GM12878 (cell line): ENCODE measurements at regions not wholly inside any gene's neighbourhood (a gene's known extent, or its start where the extent isn't known, plus 50 kb on each side); places are given as distances from the start of the nearest gene placed in this dataset.

ENCODE experiments used
- ATAC-seq: fragments of 200-7000 bp; cut with Tn5 transposase; 3 replicates; pipeline ENCODE4 v1.9.1; 2020; ENCODE audit warnings: mild to moderate bottlenecking, moderate library complexity
- BruUV-seq: library from RNA; stranded (reverse); fragments of 400-500 nt; replicated peaks from 2 replicates; lab custom pipeline; 2021; lab: Mats Ljungman, UMichigan
- CTCF ChIA-PET: fragments of 300-600 bp; sonication (Branson Sonifier 250); formaldehyde crosslinking; extraction: SDS; loops from one replicate; lab custom pipeline; 2021; ENCODE audit warnings: inconsistent platforms; lab: Yijun Ruan, JAX
- POLR2A ChIA-PET: fragments of 350-600 bp; formaldehyde crosslinking; extraction: SDS; loops from one replicate; lab custom pipeline; 2021; ENCODE audit warnings: inconsistent platforms; lab: Charles Lee
- RAD21 ChIA-PET: fragments of 300-600 bp; sonication (Branson Sonifier 250); formaldehyde crosslinking; loops from one replicate; lab custom pipeline; 2023; ENCODE audit warnings: antibody characterized with exemption; ENCODE audit not compliant: unreplicated experiment; lab: Charles Lee
- SMC1A ChIA-PET: fragments of 300-600 bp; sonication (Branson Sonifier 250); formaldehyde crosslinking; loops from one replicate; lab custom pipeline; 2023; ENCODE audit not compliant: unreplicated experiment, uncharacterized antibody; lab: Charles Lee
- DNase-seq: peaks from one replicate; pipeline ENCODE4 v3.0.0-alpha.2; 2011; ENCODE audit warnings: low read depth, low spot score
- FAIRE-seq: peaks from 3 replicates; lab custom pipeline; 2011; peaks lifted over from hg19 to GRCh38; lab: Jason Lieb, UNC
- H2AFZ ChIP-seq: 2 replicates; pipeline ENCODE4 v1.6.0; 2011; ENCODE audit warnings: low read depth, low read length, control low read depth; ENCODE audit not compliant: control insufficient read depth
- H3K27ac ChIP-seq: 2 replicates; pipeline ENCODE4 v1.5.1; 2011; ENCODE audit warnings: control low read depth; ENCODE audit not compliant: control insufficient read depth, insufficient read depth
- H3K27me3 ChIP-seq, 2 experiments: replicated peaks in 1 of 2; 2 replicates each; pipeline versions ENCODE4 v1.6.0 to v1.6.1; 2011; ENCODE audit warnings: low read length in 1 of 2; ENCODE audit not compliant: control insufficient read depth in 2 of 2, insufficient read depth in 2 of 2
- H3K36me3 ChIP-seq, 2 experiments: 2 replicates each; pipeline ENCODE4 v1.5.1; 2011; ENCODE audit warnings: low read length in 1 of 2; ENCODE audit not compliant: control insufficient read depth in 2 of 2, insufficient read depth in 2 of 2
- H3K4me1 ChIP-seq: 2 replicates; pipeline ENCODE4 v1.6.1; 2011; ENCODE audit warnings: mild to moderate bottlenecking, low read length, moderate library complexity, mixed read lengths; ENCODE audit not compliant: control insufficient read depth, insufficient read depth
- H3K4me2 ChIP-seq: 2 replicates; pipeline ENCODE4 v1.6.0; 2011; ENCODE audit warnings: control low read depth; ENCODE audit not compliant: control insufficient read depth, insufficient read depth
- H3K4me3 ChIP-seq: fragments of 200-600 bp; sonication (generic); 2 replicates; pipeline ENCODE4 v1.5.1; 2016
- H3K79me2 ChIP-seq: 2 replicates; pipeline ENCODE4 v1.6.0; 2011; ENCODE audit warnings: low read length; ENCODE audit not compliant: control insufficient read depth, insufficient read depth
- H3K9ac ChIP-seq: 2 replicates; pipeline ENCODE4 v1.8.0; 2011; ENCODE audit warnings: low read length, control low read depth, mixed read lengths; ENCODE audit not compliant: control insufficient read depth, insufficient read depth
- H3K9me3 ChIP-seq: replicated peaks from 3 replicates; pipeline ENCODE4 v1.5.1; 2011; ENCODE audit warnings: mild to moderate bottlenecking, low read length; ENCODE audit not compliant: control insufficient read depth, insufficient read depth
- H4K20me1 ChIP-seq: 2 replicates; pipeline ENCODE4 v1.6.0; 2011; ENCODE audit not compliant: control insufficient read depth, insufficient read depth
- ELK1 ChIP-seq: IDR thresholded peaks from 2 replicates; pipeline ENCODE4 v1.6.1; 2012; ENCODE audit warnings: low read depth, low read length, improper control_type of control experiment
- EP300 ChIP-seq, 2 experiments: fragments of 150-350 bp in 1 of 2; IDR thresholded peaks; 2 replicates each; pipeline ENCODE4 v1.6.1; 2011 to 2012; ENCODE audit warnings: low read depth in 2 of 2, low read length in 2 of 2, borderline replicate concordance in 1 of 2, improper control_type of control experiment in 1 of 2, inconsistent platforms in 1 of 2; ENCODE audit not compliant: control insufficient read depth in 1 of 2
- ETV6 ChIP-seq, 2 experiments: fragments of 450-650 bp in 1 of 2; IDR thresholded peaks in 1 of 2; conservative IDR thresholded peaks in 1 of 2; 2 replicates each; pipeline ENCODE4 v1.6.1; 2014; ENCODE audit warnings: antibody characterized with exemption in 1 of 2, borderline replicate concordance in 1 of 2, low read depth in 1 of 2, mild to moderate bottlenecking in 1 of 2, moderate library complexity in 1 of 2
- EZH2 ChIP-seq: IDR thresholded peaks from 2 replicates; pipeline ENCODE4 v1.6.1; 2012; ENCODE audit warnings: low read depth, mild to moderate bottlenecking, control low read depth, inconsistent platforms, low read length, borderline replicate concordance; ENCODE audit not compliant: control insufficient read depth
- HSF1 ChIP-seq: fragments of 150-350 bp; IDR thresholded peaks from 2 replicates; pipeline ENCODE4 v1.6.1; 2014; ENCODE audit warnings: mild to moderate bottlenecking, low read depth, low read length
- IKZF1 ChIP-seq: fragments of 450-650 bp; conservative IDR thresholded peaks from 2 replicates; pipeline ENCODE4 v1.6.1; 2017; ENCODE audit warnings: antibody characterized with exemption, mild to moderate bottlenecking
- IRF3 ChIP-seq: fragments of 450-650 bp; IDR thresholded peaks from 2 replicates; pipeline ENCODE4 v1.6.1; 2014; ENCODE audit warnings: mild to moderate bottlenecking
- KAT2A ChIP-seq: conservative IDR thresholded peaks from 2 replicates; pipeline ENCODE4 v1.6.1; 2011; ENCODE audit warnings: low read depth, low read length; ENCODE audit not compliant: control insufficient read depth
- NR2C2 ChIP-seq: IDR thresholded peaks from 2 replicates; pipeline ENCODE4 v1.6.1; 2011; ENCODE audit warnings: borderline replicate concordance, low read depth; ENCODE audit not compliant: control insufficient read depth, insufficient read length
- RELA ChIP-seq: fragments of 450-650 bp; IDR thresholded peaks from 2 replicates; pipeline ENCODE4 v1.8.0; 2014; ENCODE audit warnings: borderline replicate concordance; ENCODE audit not compliant: partially characterized antibody
- SREBF2 ChIP-seq: IDR thresholded peaks from 2 replicates; pipeline ENCODE4 v1.6.1; 2012; ENCODE audit warnings: mild to moderate bottlenecking, low read length
- YY1 ChIP-seq: IDR thresholded peaks from 2 replicates; pipeline ENCODE4 v1.6.1; 2011; ENCODE audit warnings: low read depth, mild to moderate bottlenecking, low read length
- ZNF207 ChIP-seq: fragments of 450-650 bp; IDR thresholded peaks from 2 replicates; pipeline ENCODE4 v1.6.1; 2014; ENCODE audit warnings: antibody characterized with exemption, mild to moderate bottlenecking, borderline replicate concordance
- WGBS: methylation state at CpG from one replicate; pipeline ENCODE4 v1.1.6; 2016; ENCODE audit warnings: low lambda C conversion rate; ENCODE audit not compliant: insufficient replicate concordance, insufficient coverage; ENCODE audit errors: missing lambda C conversion rate; 5-methylcytosine and 5-hydroxymethylcytosine counted together
- in situ Hi-C: fragments of 300-500 bp; cut with MboI; formaldehyde crosslinking; loops from 9 replicates; pipeline ENCODE4 v1.14.3; 2018; ENCODE audit warnings: mixed read lengths
- intact Hi-C: fragments of 100-400 bp; cut with micrococcal nuclease; formaldehyde crosslinking; loops from one replicate; pipeline ENCODE4 v1.14.2; 2022; ENCODE audit not compliant: unreplicated experiment

- Histone ChIP-seq H3K27me3 (no peaks in the 10 kb centered on the region), H3K27ac (no peak overlapping the region), H3K4me1 (no peaks in the 10 kb centered on the region), H3K79me2 (no peaks in the 10 kb centered on the region), H3K4me3 (no peak overlapping the region), H3K36me3 (no peaks in the 10 kb centered on the region), H3K4me2 (no peak overlapping the region), H4K20me1 (no peaks in the 10 kb centered on the region), H3K9me3 (no peaks in the 10 kb centered on the region), H3K9ac (no peak overlapping the region), H2AFZ (no peak overlapping the region)
- ChIA-PET SMC1A (no interaction called here), POLR2A (no interaction called here), CTCF (no interaction called here), RAD21 (no interaction called here)
- DNase-seq: no peak
- BruUV-seq: no TSS peak
- TF ChIP-seq RELA (no peak), YY1 (no peak), SREBF2 (no peak), ZNF207 (no peak)
- FAIRE-seq: no peak
- in situ Hi-C loops: no loop called here
- 11% methylated on average over 5 of the region's 5 CpGs for WGBS
- no peak for ATAC-seq
- intact Hi-C loops: no loop called here
Observed at GRCh38 chr22:27204280-27204679, 546.9 kb downstream of the MIAT start.

GRCh38 chr22:27204817-27205216 is 547.4 kb downstream of the MIAT start:
- RAD21 ChIA-PET: no interaction called here
- H3K36me3 ChIP-seq: no peaks in the 10 kb centered on the region
- H3K9me3 ChIP-seq: no peaks in the 10 kb centered on the region
- intact Hi-C loops (no loop called here), in situ Hi-C loops (no loop called here)
- FAIRE-seq (no peak), DNase-seq (no peak), ATAC-seq (no peak)
- H3K4me3 ChIP-seq: no peak overlapping the region
- no peak overlapping the region for H2AFZ ChIP-seq
- TF ChIP-seq HSF1: no peak
- no peak for TF ChIP-seq ELK1
- no peak for TF ChIP-seq NR2C2
- TF ChIP-seq IRF3: no peak
- TF ChIP-seq ETV6 (conservative IDR thresholded peaks at IDR 0.05 in 1 of 2, IDR thresholded peaks at IDR 0.05 in 1 of 2; ENCODE audit: borderline replicate concordance in 1 of 2, low read depth in 1 of 2): no peak
- no peak for TF ChIP-seq KAT2A
- no peak for TF ChIP-seq EZH2
- no peak for TF ChIP-seq IKZF1
- no peak for TF ChIP-seq EP300 (IDR thresholded peaks at IDR 0.05; ENCODE audit: borderline replicate concordance in 1 of 2, control insufficient read depth in 1 of 2, low read depth in 2 of 2, low read length in 2 of 2)
- CTCF ChIA-PET: no interaction called here
- H3K27ac ChIP-seq: no peak overlapping the region
- no peaks in the 10 kb centered on the region for H3K27me3 ChIP-seq
- no peaks in the 10 kb centered on the region for H3K79me2 ChIP-seq
- no peak overlapping the region for H3K9ac ChIP-seq
- WGBS: 31% methylated on average over 4 of the region's 4 CpGs
- H3K4me1 ChIP-seq: no peaks in the 10 kb centered on the region
- H3K4me2 ChIP-seq: no peak overlapping the region
- BruUV-seq: no TSS peak
- POLR2A ChIA-PET: no interaction called here
- no peaks in the 10 kb centered on the region for H4K20me1 ChIP-seq
- SMC1A ChIA-PET: no interaction called here
